COLO829 (cell line): ENCODE measurements at regions not wholly inside any gene's neighbourhood (a gene's known extent, or its start where the extent isn't known, plus 50 kb on each side); places are given as distances from the start of the nearest gene placed in this dataset.

Source experiments
- DNase-seq: peaks from one replicate; pipeline ENCODE4 v3.0.0; 2012; ENCODE audit warnings: low spot score

GRCh38 chr12:24278832-24279231, 329.4 kb upstream of the SOX5 start:
- no peak for DNase-seq

- no peak for DNase-seq
Observed at GRCh38 chr12:24270965-24271364, 321.5 kb upstream of the SOX5 start.

- no peak for DNase-seq
Observed at GRCh38 chr12:24270464-24270863, 321.0 kb upstream of the SOX5 start.

- no peak for DNase-seq
Observed at GRCh38 chr12:24268663-24269186, 319.3 kb upstream of the SOX5 start.

- DNase-seq = no peak
Observed at GRCh38 chr12:24266982-24267381, 317.5 kb upstream of the SOX5 start.

GRCh38 chr12:24256684-24257083, 307.2 kb upstream of the SOX5 start:
- DNase-seq = no peak

- DNase-seq = no peak
Observed at GRCh38 chr12:24255920-24256665, 306.6 kb upstream of the SOX5 start.

- no peak for DNase-seq
Observed at GRCh38 chr12:24252602-24253001, 303.1 kb upstream of the SOX5 start.

- DNase-seq = peak; percentile 85
Observed at GRCh38 chr12:24246934-24247333, 297.5 kb upstream of the SOX5 start.

GRCh38 chr12:24246376-24246775, 296.9 kb upstream of the SOX5 start:
- DNase-seq = no peak

- DNase-seq = no peak
Observed at GRCh38 chr12:24244801-24245200, 295.3 kb upstream of the SOX5 start.

- no peak for DNase-seq
Observed at GRCh38 chr12:24244231-24244630, 294.8 kb upstream of the SOX5 start.

GRCh38 chr12:24240707-24241106, 291.2 kb upstream of the SOX5 start:
- DNase-seq = no peak

- DNase-seq = no peak
Observed at GRCh38 chr12:24233519-24234246, 284.2 kb upstream of the SOX5 start.

- DNase-seq = no peak
Observed at GRCh38 chr12:24232531-24232930, 283.1 kb upstream of the SOX5 start.

GRCh38 chr12:24231298-24231697, 281.8 kb upstream of the SOX5 start:
- DNase-seq = no peak

- DNase-seq = no peak
Observed at GRCh38 chr12:24230061-24230701, 280.7 kb upstream of the SOX5 start.

GRCh38 chr12:24229031-24229700, 279.7 kb upstream of the SOX5 start:
- no peak for DNase-seq

GRCh38 chr12:24228371-24228770, 278.9 kb upstream of the SOX5 start:
- no peak for DNase-seq

- DNase-seq = no peak
Observed at GRCh38 chr12:24227551-24227950, 278.1 kb upstream of the SOX5 start.

GRCh38 chr12:24226745-24227350, 277.4 kb upstream of the SOX5 start:
- peak; percentile 47 for DNase-seq

- no peak for DNase-seq
Observed at GRCh38 chr12:24224401-24224800, 274.9 kb upstream of the SOX5 start.
